SK-N-SH treated with all-trans-retinoic acid at 6 μM for 48 hours (cell line): ENCODE measurements at regions not wholly inside any gene's neighbourhood (a gene's known extent, or its start where the extent isn't known, plus 50 kb on each side); places are given as distances from the start of the nearest gene placed in this dataset.

Experiments
- ATAC-seq: fragments of 200-7000 bp; cut with Tn5 transposase; 3 replicates; pipeline ENCODE4 v1.9.1; 2020; ENCODE audit warnings: mild to moderate bottlenecking, moderate library complexity
- ARNTL ChIP-seq: fragments of 450-650 bp; formaldehyde crosslinking; IDR thresholded peaks from 2 replicates; pipeline ENCODE4 v1.5.0; 2020; ENCODE audit warnings: low read depth, mild to moderate bottlenecking, moderate library complexity, borderline replicate concordance
- BACH2 ChIP-seq: fragments of 250-450 bp; sonication (Bioruptor Pico); IDR thresholded peaks from 2 replicates; pipeline ENCODE4 v1.9.0; 2021; ENCODE audit warnings: mild to moderate bottlenecking, borderline replicate concordance
- CSDC2 ChIP-seq: fragments of 250-450 bp; sonication (Bioruptor Pico); IDR thresholded peaks from 2 replicates; pipeline ENCODE4 v1.5.0; 2020; ENCODE audit warnings: mild to moderate bottlenecking, moderate library complexity
- CSRNP3 ChIP-seq: fragments of 250-450 bp; sonication (Bioruptor Pico); IDR thresholded peaks from 2 replicates; pipeline ENCODE4 v1.5.1; 2021; ENCODE audit warnings: mild to moderate bottlenecking, moderate library complexity
- ESRRG ChIP-seq: fragments of 250-450 bp; sonication (Bioruptor Pico); IDR thresholded peaks from 2 replicates; pipeline ENCODE4 v1.6.1; 2021; ENCODE audit warnings: mild to moderate bottlenecking
- GLIS3 ChIP-seq: fragments of 250-450 bp; sonication (Bioruptor Pico); IDR thresholded peaks from 2 replicates; pipeline ENCODE4 v1.5.0; 2020; ENCODE audit warnings: mild to moderate bottlenecking, moderate library complexity
- ISL1 ChIP-seq: fragments of 250-450 bp; sonication (Bioruptor Pico); IDR thresholded peaks from 2 replicates; pipeline ENCODE4 v2.1.2; 2022; ENCODE audit warnings: mild to moderate bottlenecking, moderate library complexity
- OSR1 ChIP-seq: fragments of 250-450 bp; sonication (Bioruptor Pico); IDR thresholded peaks from 2 replicates; pipeline ENCODE4 v1.8.0; 2022; ENCODE audit warnings: moderate library complexity, mild to moderate bottlenecking, inconsistent platforms
- PATZ1 ChIP-seq: fragments of 250-450 bp; sonication (Bioruptor Pico); IDR thresholded peaks from 2 replicates; pipeline ENCODE4 v1.8.0; 2020; ENCODE audit warnings: mild to moderate bottlenecking, moderate library complexity, borderline replicate concordance
- POU6F1 ChIP-seq: fragments of 250-450 bp; sonication (Bioruptor Pico); IDR thresholded peaks from 2 replicates; pipeline ENCODE4 v1.8.0; 2021; ENCODE audit warnings: low read depth, mild to moderate bottlenecking, moderate library complexity, borderline replicate concordance
- PPARA ChIP-seq: fragments of 250-450 bp; sonication (Bioruptor Pico); IDR thresholded peaks from 2 replicates; pipeline ENCODE4 v1.5.0; 2020; ENCODE audit warnings: mild to moderate bottlenecking, borderline replicate concordance
- RARB ChIP-seq: fragments of 250-450 bp; sonication (Bioruptor Pico); IDR thresholded peaks from 2 replicates; pipeline ENCODE4 v1.8.0; 2021; ENCODE audit warnings: mild to moderate bottlenecking, moderate library complexity
- SNAI2 ChIP-seq: fragments of 250-450 bp; sonication (Bioruptor Pico); IDR thresholded peaks from 2 replicates; pipeline ENCODE4 v1.5.0; 2020; ENCODE audit warnings: mild to moderate bottlenecking, moderate library complexity
- TCF4 ChIP-seq: fragments of 250-450 bp; sonication (Bioruptor Pico); IDR thresholded peaks from 2 replicates; pipeline ENCODE4 v1.8.0; 2021; ENCODE audit warnings: mild to moderate bottlenecking, moderate library complexity, borderline replicate concordance
- TOX ChIP-seq: fragments of 250-450 bp; sonication (Bioruptor Pico); IDR thresholded peaks from 2 replicates; pipeline ENCODE4 v1.8.0; 2021; ENCODE audit warnings: mild to moderate bottlenecking, moderate library complexity, borderline replicate concordance
- TSHZ2 ChIP-seq: fragments of 250-450 bp; sonication (Bioruptor Pico); IDR thresholded peaks from 2 replicates; pipeline ENCODE4 v1.5.0; 2020; ENCODE audit warnings: mild to moderate bottlenecking, moderate library complexity
- ZC3H10 ChIP-seq: fragments of 250-450 bp; sonication (Bioruptor Pico); IDR thresholded peaks from 2 replicates; pipeline ENCODE4 v1.5.1; 2021; ENCODE audit warnings: mild to moderate bottlenecking, moderate library complexity
- ZFP3 ChIP-seq: fragments of 250-450 bp; sonication (Bioruptor Pico); IDR thresholded peaks from 2 replicates; pipeline ENCODE4 v1.5.0; 2020; ENCODE audit warnings: mild to moderate bottlenecking, moderate library complexity
- ZFP30 ChIP-seq: fragments of 450-650 bp; formaldehyde crosslinking; IDR thresholded peaks from 2 replicates; pipeline ENCODE4 v1.5.0; 2022; ENCODE audit warnings: mild to moderate bottlenecking, moderate library complexity
- ZNF565 ChIP-seq: fragments of 450-650 bp; formaldehyde crosslinking; conservative IDR thresholded peaks from 2 replicates; pipeline ENCODE4 v1.5.0; 2020; ENCODE audit warnings: low read depth, mild to moderate bottlenecking, moderate library complexity
- ZNF70 ChIP-seq: fragments of 450-650 bp; formaldehyde crosslinking; IDR thresholded peaks from 2 replicates; pipeline ENCODE4 v1.5.0; 2020; ENCODE audit warnings: mild to moderate bottlenecking, moderate library complexity

- ATAC-seq: no peak
- no peak for TF ChIP-seq POU6F1 (CRISPR knock-in tag)
- no peak for TF ChIP-seq ZNF70 (CRISPR knock-in tag)
- TF ChIP-seq ESRRG (CRISPR knock-in tag): no peak
- TF ChIP-seq ZFP30: no peak
- no peak for TF ChIP-seq BACH2 (CRISPR knock-in tag)
- TF ChIP-seq TOX (CRISPR knock-in tag): no peak
- TF ChIP-seq CSRNP3: no peak
- TF ChIP-seq GLIS3 (CRISPR knock-in tag): no peak
- no peak for TF ChIP-seq ARNTL
- no peak for TF ChIP-seq ZC3H10
- no peak for TF ChIP-seq OSR1 (CRISPR knock-in tag)
- TF ChIP-seq RARB (CRISPR knock-in tag): no peak
- TF ChIP-seq ISL1: no peak
- no peak for TF ChIP-seq ZFP3
Observed at GRCh38 chr7:156022483-156023459, 210.5 kb upstream of the SHH start.

GRCh38 chr7:156021471-156021870 is 209.2 kb upstream of the SHH start:
- no peak for TF ChIP-seq CSDC2
- TF ChIP-seq ZFP30: no peak
- no peak for TF ChIP-seq TSHZ2
- TF ChIP-seq SNAI2 (CRISPR knock-in tag): no peak
- TF ChIP-seq ZNF70 (CRISPR knock-in tag): no peak
- ATAC-seq: no peak

GRCh38 chr7:156020566-156020965 is 208.3 kb upstream of the SHH start:
- no peak for ATAC-seq
- TF ChIP-seq TCF4 (CRISPR knock-in tag) (no peak), TSHZ2 (no peak), TOX (CRISPR knock-in tag) (no peak), SNAI2 (CRISPR knock-in tag) (no peak), ISL1 (no peak), PPARA (CRISPR knock-in tag) (no peak), ZNF565 (CRISPR knock-in tag) (no peak), BACH2 (CRISPR knock-in tag) (no peak), ZC3H10 (no peak), CSRNP3 (no peak), ZNF70 (CRISPR knock-in tag) (no peak), PATZ1 (CRISPR knock-in tag) (no peak), GLIS3 (CRISPR knock-in tag) (no peak)
